HepG2 (cell line): ENCODE measurements at regions not wholly inside any gene's neighbourhood (a gene's known extent, or its start where the extent isn't known, plus 50 kb on each side); places are given as distances from the start of the nearest gene placed in this dataset.

Source experiments
- ATAC-seq: fragments of 200-7000 bp; cut with Tn5 transposase; 3 replicates; pipeline ENCODE4 v1.9.1; 2020; ENCODE audit warnings: mild to moderate bottlenecking, moderate library complexity
- BruUV-seq: library from RNA; stranded (reverse); fragments of 400-500 nt; replicated peaks from 2 replicates; lab custom pipeline; 2021; lab: Mats Ljungman, UMichigan
- CTCF ChIA-PET: fragments of 300-600 bp; formaldehyde crosslinking; extraction: SDS; loops from one replicate; lab custom pipeline; 2021; ENCODE audit warnings: low total read pairs, inconsistent platforms, low intra/inter-chr PET ratio; lab: Yijun Ruan, JAX
- POLR2A ChIA-PET: fragments of 350-600 bp; sonication (Branson Sonifier 250); formaldehyde crosslinking; loops from one replicate; lab custom pipeline; 2020; ENCODE audit warnings: antibody characterized with exemption, inconsistent platforms; lab: Yijun Ruan, JAX
- DNase-seq: peaks from one replicate; pipeline ENCODE4 v3.0.0-alpha.2; 2015; ENCODE audit warnings: low spot score
- FAIRE-seq: peaks from 3 replicates; lab custom pipeline; 2011; peaks lifted over from hg19 to GRCh38; lab: Jason Lieb, UNC
- H2AFZ ChIP-seq: one replicate; pipeline ENCODE4 v1.6.1; 2011; ENCODE audit warnings: low read length, inconsistent platforms
- H3K27ac ChIP-seq: fragments of 300-600 bp; 3 replicates; pipeline ENCODE4 v1.8.0; 2011; ENCODE audit warnings: mixed run types, mild to moderate bottlenecking, mixed read lengths, low read length, inconsistent platforms; ENCODE audit not compliant: insufficient read depth; ENCODE audit errors: extremely low read length
- H3K27me3 ChIP-seq, 2 experiments: fragments of 200-600 bp in 1 of 2; 2 replicates in 1 of 2; 3 replicates in 1 of 2; pipeline versions ENCODE4 v1.6.0 to v1.8.0; 2011; ENCODE audit warnings: low read length in 2 of 2, mild to moderate bottlenecking in 2 of 2, moderate library complexity in 2 of 2, inconsistent platforms in 1 of 2; ENCODE audit not compliant: insufficient read depth in 2 of 2, control insufficient read depth in 1 of 2
- H3K36me3 ChIP-seq, 2 experiments: fragments of 200-600 bp in 1 of 2; replicated peaks in 1 of 2; 2 replicates in 1 of 2; 3 replicates in 1 of 2; pipeline versions ENCODE4 v1.5.1 to v1.8.0; 2011; ENCODE audit warnings: low read length in 2 of 2, inconsistent platforms in 1 of 2; ENCODE audit not compliant: insufficient read depth in 2 of 2, control insufficient read depth in 1 of 2
- H3K4me1 ChIP-seq: 2 replicates; pipeline ENCODE4 v1.5.1; 2012; ENCODE audit warnings: low read length, inconsistent platforms; ENCODE audit not compliant: insufficient read depth
- H3K4me2 ChIP-seq: 2 replicates; pipeline ENCODE4 v1.6.0; 2011; ENCODE audit warnings: low read depth, low read length, inconsistent platforms
- H3K4me3 ChIP-seq, 3 experiments: fragments of 200-600 bp in 1 of 3; sonication (generic), shearing (Covaris generic) in 1 of 3; replicated peaks in 1 of 3; 2 replicates each; pipeline ENCODE4 v1.5.1; 2011 to 2016; ENCODE audit warnings: low read length in 3 of 3, inconsistent platforms in 2 of 3, low read depth in 2 of 3, mild to moderate bottlenecking in 2 of 3, control low read depth in 1 of 3, mixed read lengths in 1 of 3; ENCODE audit not compliant: insufficient read depth in 1 of 3
- H3K79me2 ChIP-seq: one replicate; pipeline ENCODE4 v1.6.1; 2011; ENCODE audit warnings: low read length, inconsistent platforms; ENCODE audit not compliant: insufficient read depth
- H3K9ac ChIP-seq: 2 replicates; pipeline ENCODE4 v1.6.0; 2011; ENCODE audit warnings: mild to moderate bottlenecking, low read depth, low read length, inconsistent platforms; ENCODE audit not compliant: insufficient read depth
- H3K9me3 ChIP-seq: 2 replicates; pipeline ENCODE4 v1.5.1; 2012; ENCODE audit warnings: mild to moderate bottlenecking, low read length
- H4K20me1 ChIP-seq: 2 replicates; pipeline ENCODE4 v1.6.0; 2011; ENCODE audit warnings: inconsistent platforms, mild to moderate bottlenecking, low read length, moderate library complexity; ENCODE audit not compliant: insufficient read depth
- CEBPB ChIP-seq: IDR thresholded peaks from 2 replicates; pipeline ENCODE4 v1.6.1; 2011; ENCODE audit warnings: low read depth, low read length, improper control_type of control experiment, borderline replicate concordance
- HOXA9 ChIP-seq: sonication (generic); formaldehyde crosslinking; IDR thresholded peaks from 2 replicates; pipeline ENCODE4 v1.8.1; 2022; ENCODE audit warnings: missing genetic modification reagents, mild to moderate bottlenecking, moderate library complexity, borderline replicate concordance
- IKZF4 ChIP-seq: sonication (generic); formaldehyde crosslinking; IDR thresholded peaks from 2 replicates; pipeline ENCODE4 v1.5.1; 2020; ENCODE audit warnings: borderline replicate concordance, mild to moderate bottlenecking, low read depth, missing genetic modification reagents; ENCODE audit errors: not compliant biosample characterization
- KLF9 ChIP-seq: IDR thresholded peaks from 2 replicates; pipeline ENCODE4 v1.6.1; 2016; ENCODE audit warnings: low read depth
- MAFK ChIP-seq, 2 experiments: IDR thresholded peaks in 1 of 2; conservative IDR thresholded peaks in 1 of 2; 2 replicates each; pipeline ENCODE4 v1.6.1; 2011; ENCODE audit warnings: improper control_type of control experiment in 2 of 2, low read length in 2 of 2
- MXD4 ChIP-seq: IDR thresholded peaks from 2 replicates; pipeline ENCODE4 v1.6.1; 2016; ENCODE audit warnings: mild to moderate bottlenecking, missing biosample characterization, missing genetic modification reagents
- NCOA2 ChIP-seq: sonication (generic); formaldehyde crosslinking; IDR thresholded peaks from 2 replicates; pipeline ENCODE4 v1.8.0; 2022; ENCODE audit warnings: inconsistent platforms
- SMAD1 ChIP-seq: sonication (generic); formaldehyde crosslinking; IDR thresholded peaks from 2 replicates; pipeline ENCODE4 v1.4.0; 2020; ENCODE audit warnings: missing genetic modification reagents, low read depth, mild to moderate bottlenecking, borderline replicate concordance
- ZNF275 ChIP-seq: sonication (generic); formaldehyde crosslinking; IDR thresholded peaks from 2 replicates; pipeline ENCODE4 v1.8.0; 2022; ENCODE audit warnings: missing genetic modification reagents, mild to moderate bottlenecking, inconsistent platforms, borderline replicate concordance
- ZNF496 ChIP-seq: sonication (generic); formaldehyde crosslinking; IDR thresholded peaks from 2 replicates; pipeline ENCODE4 v1.8.1; 2023; ENCODE audit warnings: mild to moderate bottlenecking, moderate library complexity, missing genetic modification reagents; ENCODE audit not compliant: insufficient replicate concordance
- ZNF563 ChIP-seq: sonication (generic); formaldehyde crosslinking; IDR thresholded peaks from 2 replicates; pipeline ENCODE4 v1.8.0; 2022; ENCODE audit warnings: mild to moderate bottlenecking, moderate library complexity, missing genetic modification reagents
- ZNF574 ChIP-seq: sonication (generic); formaldehyde crosslinking; IDR thresholded peaks from 2 replicates; pipeline ENCODE4 v1.4.0; 2020; ENCODE audit warnings: missing genetic modification reagents
- ZNF691 ChIP-seq: sonication (generic); formaldehyde crosslinking; IDR thresholded peaks from 2 replicates; pipeline ENCODE4 v1.4.0; 2020; ENCODE audit warnings: missing genetic modification reagents, low read depth, mild to moderate bottlenecking, borderline replicate concordance
- ZNF713 ChIP-seq: sonication (generic); formaldehyde crosslinking; IDR thresholded peaks from 2 replicates; pipeline ENCODE4 v1.4.0; 2020; ENCODE audit warnings: mild to moderate bottlenecking, missing genetic modification reagents
- WGBS: methylation state at CpG from one replicate; pipeline ENCODE4 v1.1.6; 2017; ENCODE audit warnings: low lambda C conversion rate; 5-methylcytosine and 5-hydroxymethylcytosine counted together
- in situ Hi-C: cut with HindIII; loops from 2 replicates; pipeline ENCODE4 v1.10.0; 2017; ENCODE audit warnings: low pct_unique_long_range_greater_than_20kb; ENCODE audit not compliant: extremely low pct_ligation_motif_present
- intact Hi-C: fragments of 100-400 bp; cut with micrococcal nuclease; formaldehyde crosslinking; loops from one replicate; pipeline ENCODE4 v1.10.0; 2022; ENCODE audit not compliant: unreplicated experiment
- TF ChIP-seq, protein P1 (sequence below): sonication (generic); formaldehyde crosslinking; IDR thresholded peaks from 2 replicates; pipeline ENCODE4 v1.5.0; 2020; ENCODE audit warnings: missing genetic modification reagents, mild to moderate bottlenecking, borderline replicate concordance
- TF ChIP-seq, protein P2 (sequence below): sonication (generic); formaldehyde crosslinking; IDR thresholded peaks from 2 replicates; pipeline ENCODE4 v1.4.0; 2020; ENCODE audit warnings: missing genetic modification reagents, borderline replicate concordance

- TF ChIP-seq ZNF713 (no peak), SMAD1 (CRISPR knock-in tag) (no peak), ZNF563 (CRISPR knock-in tag) (no peak), ZNF275 (CRISPR knock-in tag) (no peak), NCOA2 (no peak), MAFK (conservative IDR thresholded peaks at IDR 0.05 in 1 of 2, IDR thresholded peaks at IDR 0.05 in 1 of 2; ENCODE audit: low read length in 2 of 2) (no peak), KLF9 (CRISPR knock-in tag) (no peak), HOXA9 (no peak)
These were observed 149.4 kb upstream of the SMLR1 start (continued) for GRCh38 chr6:130677766-130678165.

GRCh38 chr6:130679684-130680083 is 147.5 kb upstream of the SMLR1 start:
- H3K4me2 ChIP-seq: no peak overlapping the region
- ATAC-seq (no peak), DNase-seq (no peak), FAIRE-seq (no peak)
- no peaks in the 10 kb centered on the region for H3K9me3 ChIP-seq
- POLR2A ChIA-PET: no interaction called here
- no TSS peak for BruUV-seq
- H3K79me2 ChIP-seq: no peaks in the 10 kb centered on the region
- H3K4me3 ChIP-seq: no peak overlapping the region
- H3K4me1 ChIP-seq: no peaks in the 10 kb centered on the region
- no peak overlapping the region for H2AFZ ChIP-seq
- WGBS: 0% methylated on average over 2 of the region's 2 CpGs
- no peak overlapping the region for H3K27ac ChIP-seq
- no peaks in the 10 kb centered on the region for H3K27me3 ChIP-seq
- intact Hi-C loops (no loop called here), in situ Hi-C loops (no loop called here)
- H4K20me1 ChIP-seq: no peaks in the 10 kb centered on the region
- H3K9ac ChIP-seq: no peak overlapping the region
- no peaks in the 10 kb centered on the region for H3K36me3 ChIP-seq
- CTCF ChIA-PET: no interaction called here
- no peak for TF ChIP-seq IKZF4 (CRISPR knock-in tag)
- TF ChIP-seq ZNF574 (CRISPR knock-in tag): no peak
- no peak for TF ChIP-seq MXD4 (CRISPR knock-in tag)
- no peak for TF ChIP-seq ZNF691 (CRISPR knock-in tag)
- TF ChIP-seq, protein P1, sequence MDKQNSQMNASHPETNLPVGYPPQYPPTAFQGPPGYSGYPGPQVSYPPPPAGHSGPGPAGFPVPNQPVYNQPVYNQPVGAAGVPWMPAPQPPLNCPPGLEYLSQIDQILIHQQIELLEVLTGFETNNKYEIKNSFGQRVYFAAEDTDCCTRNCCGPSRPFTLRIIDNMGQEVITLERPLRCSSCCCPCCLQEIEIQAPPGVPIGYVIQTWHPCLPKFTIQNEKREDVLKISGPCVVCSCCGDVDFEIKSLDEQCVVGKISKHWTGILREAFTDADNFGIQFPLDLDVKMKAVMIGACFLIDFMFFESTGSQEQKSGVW (CRISPR knock-in tag): no peak
- TF ChIP-seq, protein P2, sequence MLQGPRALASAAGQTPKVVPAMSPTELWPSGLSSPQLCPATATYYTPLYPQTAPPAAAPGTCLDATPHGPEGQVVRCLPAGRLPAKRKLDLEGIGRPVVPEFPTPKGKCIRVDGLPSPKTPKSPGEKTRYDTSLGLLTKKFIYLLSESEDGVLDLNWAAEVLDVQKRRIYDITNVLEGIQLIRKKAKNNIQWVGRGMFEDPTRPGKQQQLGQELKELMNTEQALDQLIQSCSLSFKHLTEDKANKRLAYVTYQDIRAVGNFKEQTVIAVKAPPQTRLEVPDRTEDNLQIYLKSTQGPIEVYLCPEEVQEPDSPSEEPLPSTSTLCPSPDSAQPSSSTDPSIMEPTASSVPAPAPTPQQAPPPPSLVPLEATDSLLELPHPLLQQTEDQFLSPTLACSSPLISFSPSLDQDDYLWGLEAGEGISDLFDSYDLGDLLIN: no peak
- no peak for TF ChIP-seq ZNF496 (CRISPR knock-in tag)
- no peak for TF ChIP-seq CEBPB
